ENCODE measurements at regions not wholly inside any gene's neighbourhood (a gene's known extent, or its start where the extent isn't known, plus 50 kb on each side); places are given as distances from the start of the nearest gene placed in this dataset.

DNA sequence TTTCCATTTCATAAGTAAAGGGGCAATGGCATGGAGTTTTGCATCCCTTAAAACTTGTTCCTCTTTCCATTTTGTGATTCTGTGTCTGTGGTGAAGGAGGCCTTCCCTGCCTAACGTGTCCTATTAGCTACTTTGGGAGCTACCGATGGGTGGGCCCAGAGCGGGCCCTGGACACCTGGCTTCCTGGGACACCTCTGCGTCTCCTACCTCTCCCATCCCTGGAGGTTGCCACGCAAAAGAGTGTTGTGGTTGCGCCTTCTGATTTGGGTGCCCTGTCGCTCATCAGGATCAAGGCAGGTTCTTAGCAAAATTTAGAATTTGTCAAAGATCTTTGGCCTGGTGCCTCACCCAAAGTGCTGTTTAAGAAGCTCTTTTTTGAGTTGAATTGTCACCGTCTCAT lies 116.4 kb upstream of the CACNA1E start:
- DNase-seq, result no peak
- no peaks in the 10 kb centered on the region for H3K27me3 ChIP-seq (ENCODE audit: control insufficient read depth, insufficient read depth, low read length)
- no peak overlapping the region for H3K4me3 ChIP-seq (ENCODE audit: low read length)
- no peaks in the 10 kb centered on the region for H3K36me3 ChIP-seq (ENCODE audit: control insufficient read depth, insufficient read depth, low read length)
- WGBS (ENCODE audit: insufficient coverage), result 92% methylated on average over 7 of the region's 8 CpGs
- H3K9me3 ChIP-seq (replicated peaks; ENCODE audit: control insufficient read depth, low read depth, low read length), result peaks cover 3% of the 10 kb centered on the region
- H3K4me1 ChIP-seq (ENCODE audit: control insufficient read depth, insufficient read depth, low read length), result peaks cover 2% of the 10 kb centered on the region
- no peak overlapping the region for H3K27ac ChIP-seq (ENCODE audit: low read length)

GRCh38 chr1:181369416-181369815 lies 113.9 kb upstream of the CACNA1E start:
- WGBS (ENCODE audit: insufficient coverage), result 86% methylated on average over 2 of the region's 4 CpGs

GRCh38 chr1:181383695-181384094 lies 99.6 kb upstream of the CACNA1E start:
- H3K4me3 ChIP-seq (ENCODE audit: low read length), result no peak overlapping the region
- WGBS (ENCODE audit: insufficient coverage), result 72% methylated on average over 3 of the region's 6 CpGs
- no peak for DNase-seq
- no peaks in the 10 kb centered on the region for H3K9me3 ChIP-seq (replicated peaks; ENCODE audit: control insufficient read depth, low read depth, low read length)
- H3K4me1 ChIP-seq (ENCODE audit: control insufficient read depth, insufficient read depth, low read length), result peaks cover 11% of the 10 kb centered on the region
- no peaks in the 10 kb centered on the region for H3K27me3 ChIP-seq (ENCODE audit: control insufficient read depth, insufficient read depth, low read length)
- H3K27ac ChIP-seq (ENCODE audit: low read length), result no peak overlapping the region
- no peaks in the 10 kb centered on the region for H3K36me3 ChIP-seq (ENCODE audit: control insufficient read depth, insufficient read depth, low read length)

More at GRCh38 chr1:181369416-181369815, 113.9 kb upstream of the CACNA1E start:
- Histone ChIP-seq H3K27me3 (ENCODE audit: control insufficient read depth, insufficient read depth, low read length) (no peaks in the 10 kb centered on the region), H3K4me1 (ENCODE audit: control insufficient read depth, insufficient read depth, low read length) (peaks cover 2% of the 10 kb centered on the region), H3K4me3 (ENCODE audit: low read length) (no peak overlapping the region), H3K27ac (ENCODE audit: low read length) (no peak overlapping the region), H3K9me3 (replicated peaks; ENCODE audit: control insufficient read depth, low read depth, low read length) (peaks cover 5% of the 10 kb centered on the region), H3K36me3 (ENCODE audit: control insufficient read depth, insufficient read depth, low read length) (no peaks in the 10 kb centered on the region)
- DNase-seq, result peak; percentile 10

DNA sequence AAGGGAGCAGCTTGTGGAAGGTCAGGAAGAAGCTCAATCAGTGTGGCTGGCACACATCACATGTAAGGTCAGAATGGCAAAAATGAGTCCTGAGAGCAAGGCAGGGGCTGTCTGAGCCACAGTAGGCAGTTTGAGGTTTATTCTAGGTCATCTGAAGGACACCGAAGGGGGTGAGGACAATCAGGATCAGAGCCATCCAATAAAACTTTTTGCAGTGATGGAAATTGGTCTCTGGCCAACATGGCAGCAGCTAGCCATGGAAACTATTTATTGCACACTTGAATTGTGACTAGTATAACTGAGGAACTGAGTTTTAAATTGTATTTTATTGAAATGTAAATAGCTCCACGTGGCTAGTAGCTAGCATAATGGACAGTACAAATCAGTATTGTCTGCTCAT lies 97.0 kb upstream of the CACNA1E start:
- no peaks in the 10 kb centered on the region for H3K27me3 ChIP-seq (ENCODE audit: control insufficient read depth, insufficient read depth, low read length)
- DNase-seq, result peak; percentile 35
- H3K4me3 ChIP-seq (ENCODE audit: low read length), result no peak overlapping the region
- no peaks in the 10 kb centered on the region for H3K36me3 ChIP-seq (ENCODE audit: control insufficient read depth, insufficient read depth, low read length)
- WGBS (ENCODE audit: insufficient coverage), result 83% methylated on average over 1 of the region's 2 CpGs
- H3K4me1 ChIP-seq (ENCODE audit: control insufficient read depth, insufficient read depth, low read length), result peaks cover 26% of the 10 kb centered on the region
- no peaks in the 10 kb centered on the region for H3K9me3 ChIP-seq (replicated peaks; ENCODE audit: control insufficient read depth, low read depth, low read length)
- no peak overlapping the region for H3K27ac ChIP-seq (ENCODE audit: low read length)

DNA sequence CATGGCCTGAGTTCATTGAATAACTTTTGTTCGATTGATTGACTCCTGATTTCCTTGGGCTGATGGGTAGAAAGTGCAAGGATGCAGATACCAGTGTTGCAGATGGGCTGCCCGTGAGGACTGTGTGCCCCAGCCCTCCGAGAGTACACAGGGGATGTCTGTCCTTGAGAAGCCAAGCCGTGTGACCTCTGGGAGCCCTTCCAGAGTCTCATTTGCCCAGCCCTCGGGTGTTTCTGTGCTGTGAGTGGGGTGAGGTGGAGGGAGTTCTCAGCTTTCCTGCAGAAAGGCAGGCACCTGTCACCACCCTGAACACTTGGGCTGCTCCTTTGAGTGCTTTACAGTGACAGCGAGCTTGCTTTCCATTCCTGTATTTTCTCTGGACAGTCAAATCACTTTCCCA lies 96.4 kb upstream of the CACNA1E start:
- Histone ChIP-seq H3K27me3 (ENCODE audit: control insufficient read depth, insufficient read depth, low read length) (no peaks in the 10 kb centered on the region), H3K9me3 (replicated peaks; ENCODE audit: control insufficient read depth, low read depth, low read length) (no peaks in the 10 kb centered on the region), H3K4me1 (ENCODE audit: control insufficient read depth, insufficient read depth, low read length) (peaks cover 28% of the 10 kb centered on the region), H3K4me3 (ENCODE audit: low read length) (no peak overlapping the region), H3K36me3 (ENCODE audit: control insufficient read depth, insufficient read depth, low read length) (no peaks in the 10 kb centered on the region), H3K27ac (ENCODE audit: low read length) (no peak overlapping the region)
- DNase-seq, result no peak
- WGBS (ENCODE audit: insufficient coverage), result 88% methylated on average over 3 of the region's 6 CpGs

DNA sequence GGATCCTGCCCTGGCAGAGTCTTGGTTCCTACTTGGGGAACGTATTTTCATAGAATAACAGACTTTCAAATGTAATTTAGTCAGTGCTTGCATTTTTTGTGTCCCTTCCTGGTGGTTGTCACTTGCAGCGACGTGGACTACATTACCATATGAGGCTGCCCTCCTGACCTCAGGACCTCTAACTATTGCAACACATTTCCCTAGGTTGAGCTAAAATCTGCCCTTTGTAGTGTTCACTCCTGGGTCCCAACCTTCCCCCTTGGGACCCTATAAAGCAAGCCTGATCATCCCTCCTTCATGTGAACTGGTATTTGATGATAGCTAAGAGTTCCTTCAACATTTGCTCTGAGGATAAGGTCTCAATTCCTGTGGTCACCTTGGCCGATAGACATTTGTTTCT lies 95.6 kb upstream of the CACNA1E start:
- 89% methylated on average over 3 of the region's 4 CpGs for WGBS (ENCODE audit: insufficient coverage)

DNA sequence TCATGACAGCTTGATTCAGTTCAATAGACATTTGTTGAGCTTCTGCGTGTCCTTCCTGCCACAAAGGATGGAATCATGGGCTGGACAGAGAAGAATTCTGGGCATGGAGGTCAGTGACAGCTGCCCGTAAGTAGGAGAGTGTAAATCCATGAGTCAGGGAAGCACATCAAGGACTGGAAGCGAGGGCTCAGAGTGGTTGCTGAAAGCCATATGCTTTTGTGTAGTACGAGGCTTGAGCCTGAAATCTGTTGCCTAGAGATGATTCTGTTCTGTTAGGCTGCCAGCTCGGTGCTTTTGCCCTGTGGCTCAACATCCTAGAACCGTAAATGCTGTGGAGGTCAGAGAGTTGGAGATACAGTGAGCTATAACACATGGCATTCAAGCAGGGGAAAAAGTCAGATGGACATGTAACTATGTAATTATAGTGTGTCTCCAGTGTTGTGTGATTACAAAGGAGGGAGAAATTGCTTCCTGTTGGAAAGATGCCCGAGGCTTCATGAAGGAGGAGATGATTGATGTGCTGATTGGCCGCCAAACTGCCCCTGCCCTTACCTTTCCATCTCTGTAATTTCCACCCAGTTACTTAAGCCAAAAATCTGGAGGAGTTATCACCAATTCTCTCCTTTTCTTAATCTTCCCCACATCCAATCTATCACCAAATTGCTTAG lies 92.8 kb upstream of the CACNA1E start:
- Histone ChIP-seq H3K27ac (ENCODE audit: low read length) (peak overlapping the region; percentile 55), H3K9me3 (replicated peaks; ENCODE audit: control insufficient read depth, low read depth, low read length) (no peaks in the 10 kb centered on the region), H3K4me3 (ENCODE audit: low read length) (no peak overlapping the region), H3K36me3 (ENCODE audit: control insufficient read depth, insufficient read depth, low read length) (no peaks in the 10 kb centered on the region), H3K4me1 (ENCODE audit: control insufficient read depth, insufficient read depth, low read length) (peaks cover 28% of the 10 kb centered on the region), H3K27me3 (ENCODE audit: control insufficient read depth, insufficient read depth, low read length) (no peaks in the 10 kb centered on the region)
- DNase-seq, result peak; percentile 49
- 41% methylated on average over 7 of the region's 8 CpGs for whole genome bisulfite sequencing (ENCODE audit: insufficient coverage)

More for the DNA sequence above, 95.6 kb upstream of the CACNA1E start:
- Histone ChIP-seq H3K9me3 (replicated peaks; ENCODE audit: control insufficient read depth, low read depth, low read length) (no peaks in the 10 kb centered on the region), H3K36me3 (ENCODE audit: control insufficient read depth, insufficient read depth, low read length) (no peaks in the 10 kb centered on the region), H3K4me3 (ENCODE audit: low read length) (no peak overlapping the region), H3K27ac (ENCODE audit: low read length) (no peak overlapping the region), H3K4me1 (ENCODE audit: control insufficient read depth, insufficient read depth, low read length) (peaks cover 28% of the 10 kb centered on the region), H3K27me3 (ENCODE audit: control insufficient read depth, insufficient read depth, low read length) (no peaks in the 10 kb centered on the region)
- no peak for DNase-seq

DNA sequence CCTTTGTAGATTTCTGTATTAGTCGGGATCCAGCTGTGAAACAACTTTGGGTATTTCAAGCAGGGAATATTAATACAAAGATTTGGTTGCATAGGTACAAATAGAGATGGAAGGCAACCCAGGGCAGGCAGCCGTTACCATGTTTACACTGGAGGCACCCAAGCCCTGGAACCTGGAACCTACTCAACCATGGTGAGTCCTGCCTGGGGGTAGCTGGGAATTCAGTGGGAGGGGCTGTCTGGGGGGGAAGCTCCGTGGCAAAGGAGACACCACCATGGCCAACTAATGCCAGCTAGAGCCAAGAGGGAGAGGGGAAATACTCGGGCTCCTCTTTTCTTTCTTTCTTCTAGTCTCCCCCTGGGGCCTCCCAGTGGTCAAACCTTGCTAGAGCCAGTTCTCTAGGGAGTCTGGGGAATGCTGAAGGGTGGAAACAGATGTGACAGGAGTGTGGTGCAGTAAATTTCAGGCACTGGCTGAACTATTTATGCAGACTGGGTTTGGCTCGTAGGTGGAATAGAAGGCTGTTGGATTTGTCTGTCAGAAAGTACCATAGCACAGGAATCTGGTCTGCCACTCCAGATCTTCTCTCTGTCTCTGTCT lies 91.9 kb upstream of the CACNA1E start:
- WGBS (ENCODE audit: insufficient coverage), result 20% methylated on average over 1 of the region's 5 CpGs
- Histone ChIP-seq H3K27ac (ENCODE audit: low read length) (peak overlapping the region; percentile 55), H3K9me3 (replicated peaks; ENCODE audit: control insufficient read depth, low read depth, low read length) (no peaks in the 10 kb centered on the region), H3K4me1 (ENCODE audit: control insufficient read depth, insufficient read depth, low read length) (peaks cover 25% of the 10 kb centered on the region), H3K27me3 (ENCODE audit: control insufficient read depth, insufficient read depth, low read length) (no peaks in the 10 kb centered on the region), H3K4me3 (ENCODE audit: low read length) (no peak overlapping the region), H3K36me3 (ENCODE audit: control insufficient read depth, insufficient read depth, low read length) (no peaks in the 10 kb centered on the region)
- peak; percentile 30 for DNase-seq

DNA sequence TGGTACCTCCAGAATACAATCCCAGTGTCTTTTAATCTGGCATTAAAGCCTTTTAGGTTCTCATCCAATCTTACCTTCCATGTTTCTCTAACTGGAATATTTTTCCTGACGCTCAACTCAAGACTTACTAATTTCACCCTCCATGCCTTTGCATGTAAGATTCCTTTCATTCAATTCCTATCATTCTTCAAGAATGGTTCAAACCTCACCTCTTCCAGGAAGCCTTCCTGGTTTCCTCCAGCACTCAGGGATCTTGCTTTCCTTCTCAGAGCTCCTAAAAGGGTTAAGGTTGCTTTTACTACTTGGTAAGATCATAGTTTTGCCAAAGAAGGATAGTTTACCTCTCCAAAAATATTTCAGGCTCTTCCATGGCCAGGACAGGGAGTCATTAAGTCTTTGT lies 91.2 kb upstream of the CACNA1E start:
- Histone ChIP-seq H3K4me3 (ENCODE audit: low read length) (no peak overlapping the region), H3K27me3 (ENCODE audit: control insufficient read depth, insufficient read depth, low read length) (no peaks in the 10 kb centered on the region), H3K4me1 (ENCODE audit: control insufficient read depth, insufficient read depth, low read length) (peaks cover 18% of the 10 kb centered on the region), H3K9me3 (replicated peaks; ENCODE audit: control insufficient read depth, low read depth, low read length) (no peaks in the 10 kb centered on the region), H3K36me3 (ENCODE audit: control insufficient read depth, insufficient read depth, low read length) (no peaks in the 10 kb centered on the region), H3K27ac (ENCODE audit: low read length) (no peak overlapping the region)
- DNase-seq, result no peak
- WGBS (ENCODE audit: insufficient coverage), result 92% methylated on average over 1 of the region's 1 CpG

GRCh38 chr1:181392613-181393220 lies 90.6 kb upstream of the CACNA1E start:
- H3K36me3 ChIP-seq (ENCODE audit: control insufficient read depth, insufficient read depth, low read length), result no peaks in the 10 kb centered on the region
- no peak for DNase-seq
- H3K4me3 ChIP-seq (ENCODE audit: low read length), result no peak overlapping the region
- no peak overlapping the region for H3K27ac ChIP-seq (ENCODE audit: low read length)
- no peaks in the 10 kb centered on the region for H3K27me3 ChIP-seq (ENCODE audit: control insufficient read depth, insufficient read depth, low read length)
- peaks cover 20% of the 10 kb centered on the region for H3K4me1 ChIP-seq (ENCODE audit: control insufficient read depth, insufficient read depth, low read length)
- WGBS (ENCODE audit: insufficient coverage), result no CpG with 5 or more reads among the region's 1 CpG
- H3K9me3 ChIP-seq (replicated peaks; ENCODE audit: control insufficient read depth, low read depth, low read length), result no peaks in the 10 kb centered on the region
